ENCODE measurements at regions not wholly inside any gene's neighbourhood (a gene's known extent, or its start where the extent isn't known, plus 50 kb on each side); places are given as distances from the start of the nearest gene placed in this dataset.

DNA sequence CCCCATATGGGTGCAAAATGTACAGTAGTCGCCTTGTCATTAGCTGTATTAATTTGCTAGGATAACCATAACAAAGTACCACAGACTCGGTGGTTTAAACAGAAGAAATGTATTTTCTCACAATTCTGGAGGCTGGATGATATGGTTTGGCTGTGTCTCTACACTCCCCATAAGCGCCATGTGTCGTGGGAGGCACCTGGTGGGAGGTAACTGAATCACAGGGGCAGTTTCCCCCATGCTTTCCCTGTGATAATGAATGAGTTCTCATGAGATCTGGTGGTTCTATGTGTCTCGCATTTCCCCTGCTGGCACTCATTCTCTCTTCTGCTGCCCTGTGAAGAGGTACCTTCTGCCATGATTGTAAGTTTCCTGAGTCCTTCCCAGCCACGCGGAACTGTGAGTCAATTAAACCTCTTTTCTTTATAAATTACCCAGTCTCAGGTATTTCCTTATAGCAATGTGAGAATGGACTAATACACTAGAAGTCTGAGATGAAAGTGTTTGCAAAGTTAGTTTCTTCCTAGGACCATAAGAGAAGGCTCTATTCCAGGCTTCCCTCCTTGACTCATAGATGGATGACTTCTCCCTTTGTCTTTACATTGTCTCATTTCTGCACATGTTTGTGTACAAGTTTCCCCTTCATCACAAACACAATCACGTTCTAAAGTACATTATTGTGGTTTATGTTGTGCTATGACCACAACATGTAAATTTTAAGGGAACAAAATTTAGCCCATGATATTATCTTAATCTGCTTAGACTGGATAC, 1442.6 kb downstream of the SUCLG1 start:
- Histone ChIP-seq H3K27me3 (no peaks in the 10 kb centered on the region), H4K20me1 (no peaks in the 10 kb centered on the region), H3K4me1 (no peaks in the 10 kb centered on the region), H3K27ac (no peak overlapping the region), H3K36me3 (no peaks in the 10 kb centered on the region), H3K4me2 (no peak overlapping the region), H3K9me3 (no peaks in the 10 kb centered on the region), H3K4me3 (no peak overlapping the region), H3K9ac (no peak overlapping the region)
- TF ChIP-seq Cebpa-rat (IDR thresholded peaks at IDR 0.05): no peak

DNA sequence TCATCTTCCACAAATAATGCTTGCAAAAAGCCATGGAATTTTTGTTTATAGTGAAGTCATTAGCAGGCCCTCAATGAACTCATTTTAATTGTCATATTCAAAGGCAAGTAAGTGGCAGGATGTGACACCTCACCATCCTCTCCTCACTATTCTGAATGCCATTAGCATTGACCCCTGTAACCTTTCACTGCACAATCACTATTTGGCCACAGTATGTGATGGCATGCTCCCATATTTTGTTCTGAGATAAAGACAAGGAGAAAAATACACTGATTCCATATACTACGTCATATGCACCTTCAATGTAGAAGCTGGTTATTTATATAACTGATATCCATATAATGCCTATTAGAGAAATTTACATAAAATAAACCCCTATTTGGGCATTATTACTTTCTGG, 1443.2 kb downstream of the SUCLG1 start:
- Histone ChIP-seq H3K4me2 (no peak overlapping the region), H3K27ac (no peak overlapping the region), H3K4me1 (no peaks in the 10 kb centered on the region), H3K27me3 (no peaks in the 10 kb centered on the region), H3K36me3 (no peaks in the 10 kb centered on the region), H4K20me1 (no peaks in the 10 kb centered on the region), H3K4me3 (no peak overlapping the region), H3K9me3 (no peaks in the 10 kb centered on the region), H3K9ac (no peak overlapping the region)
- no peak for TF ChIP-seq Cebpa-rat (IDR thresholded peaks at IDR 0.05)

DNA sequence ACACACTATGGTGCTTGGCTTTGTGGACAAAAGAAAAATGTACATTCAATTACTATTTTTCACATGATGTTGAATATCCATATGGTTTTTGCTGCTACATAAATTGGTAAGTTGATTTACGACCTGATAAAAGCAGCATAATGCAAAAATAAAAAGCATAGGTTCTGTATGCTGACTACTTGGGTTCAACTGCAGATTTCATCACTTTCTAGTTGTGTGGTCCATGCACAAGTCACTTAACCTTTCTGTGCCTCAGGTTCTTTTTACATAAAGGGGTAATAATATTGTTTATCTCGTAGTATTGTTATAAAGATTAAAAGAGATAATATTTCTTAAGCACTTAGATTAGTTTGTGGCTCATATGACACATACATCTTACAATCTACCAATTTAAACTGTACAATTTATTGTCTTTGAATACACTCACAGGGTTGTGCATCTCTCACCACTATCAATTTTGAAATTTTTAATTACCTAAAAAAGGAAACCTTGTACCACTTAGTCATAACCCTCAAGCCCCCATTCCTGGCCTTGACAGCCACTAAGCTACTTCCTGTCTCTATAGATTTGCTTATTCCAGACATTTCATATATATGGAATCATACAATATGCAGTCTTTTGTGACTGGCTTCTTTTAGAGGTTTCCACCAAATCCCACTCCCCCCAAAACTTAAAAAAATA, 1443.9 kb downstream of the SUCLG1 start:
- Histone ChIP-seq H3K9ac (no peak overlapping the region), H4K20me1 (no peaks in the 10 kb centered on the region), H3K4me3 (no peak overlapping the region), H3K36me3 (no peaks in the 10 kb centered on the region), H3K27ac (no peak overlapping the region), H3K4me2 (no peak overlapping the region), H3K4me1 (no peaks in the 10 kb centered on the region), H3K27me3 (no peaks in the 10 kb centered on the region), H3K9me3 (no peaks in the 10 kb centered on the region)
- TF ChIP-seq Cebpa-rat (IDR thresholded peaks at IDR 0.05): no peak

DNA sequence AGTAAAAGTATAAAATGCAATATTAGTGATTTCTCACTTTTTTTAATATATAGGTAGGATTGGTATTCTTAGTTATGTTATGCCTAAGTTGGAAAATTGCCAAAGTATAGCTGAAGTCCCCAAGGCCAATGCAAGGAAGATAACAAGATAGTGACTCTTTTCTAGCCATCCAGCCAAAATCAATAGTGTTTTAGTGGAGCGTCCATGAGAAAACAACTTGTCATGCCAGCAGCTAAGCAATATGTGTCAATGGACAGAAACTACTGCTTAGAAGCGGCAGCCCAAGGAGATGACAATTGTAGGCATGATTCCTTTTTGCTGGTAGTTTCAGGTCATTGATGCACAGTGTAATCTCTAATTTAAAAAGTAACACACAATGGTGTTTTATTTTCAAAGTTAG, 1444.6 kb downstream of the SUCLG1 start:
- Histone ChIP-seq H3K4me2 (no peak overlapping the region), H4K20me1 (no peaks in the 10 kb centered on the region), H3K4me3 (no peak overlapping the region), H3K27ac (no peak overlapping the region), H3K27me3 (no peaks in the 10 kb centered on the region), H3K36me3 (no peaks in the 10 kb centered on the region), H3K4me1 (no peaks in the 10 kb centered on the region), H3K9ac (no peak overlapping the region), H3K9me3 (no peaks in the 10 kb centered on the region)
- TF ChIP-seq Cebpa-rat (IDR thresholded peaks at IDR 0.05): no peak

DNA sequence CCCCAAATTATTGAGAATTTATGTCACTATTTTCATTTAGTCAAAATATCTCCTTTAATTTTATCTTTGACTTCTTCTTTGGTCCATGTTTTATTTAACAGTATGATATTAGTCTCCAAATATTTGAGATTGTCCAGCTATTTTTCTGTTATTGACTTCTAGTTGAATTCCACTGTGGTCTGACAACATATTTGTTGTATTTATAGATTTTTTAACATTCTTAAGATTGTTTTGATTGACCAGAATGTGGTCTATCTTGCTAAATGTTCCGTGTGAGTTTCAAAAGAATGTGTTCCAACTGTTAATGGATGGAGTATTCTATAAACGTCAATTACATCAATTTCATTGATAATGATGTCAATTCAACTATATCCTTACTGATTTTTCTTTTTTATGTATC, 1452.1 kb downstream of the SUCLG1 start:
- H4K20me1 ChIP-seq: no peaks in the 10 kb centered on the region
- H3K27me3 ChIP-seq: no peaks in the 10 kb centered on the region
- H3K4me2 ChIP-seq: no peak overlapping the region
- no peak overlapping the region for H3K9ac ChIP-seq
- H3K36me3 ChIP-seq: no peaks in the 10 kb centered on the region
- H3K4me3 ChIP-seq: no peak overlapping the region
- H3K9me3 ChIP-seq: no peaks in the 10 kb centered on the region
- TF ChIP-seq Cebpa-rat (IDR thresholded peaks at IDR 0.05): no peak
- no peak overlapping the region for H3K27ac ChIP-seq
- no peaks in the 10 kb centered on the region for H3K4me1 ChIP-seq

DNA sequence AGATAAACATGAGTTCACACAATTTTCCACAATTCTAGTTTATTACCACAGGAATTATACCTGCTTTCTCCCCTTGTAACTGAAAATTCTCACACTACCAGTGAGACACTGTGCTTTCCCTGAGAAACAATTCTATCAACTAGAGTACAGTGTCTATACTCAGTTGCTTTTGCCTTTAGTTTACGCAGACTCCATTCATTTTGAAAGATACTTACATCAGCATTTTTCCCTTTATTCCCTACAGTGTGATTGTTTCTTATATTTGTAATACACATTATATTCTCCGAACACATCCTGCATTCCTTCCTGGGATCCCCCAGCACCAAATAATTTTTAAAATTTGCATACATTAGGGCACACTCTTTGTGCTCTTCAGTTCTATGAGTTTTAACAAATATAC, 1455.5 kb downstream of the SUCLG1 start:
- Histone ChIP-seq H3K36me3 (no peaks in the 10 kb centered on the region), H3K27me3 (no peaks in the 10 kb centered on the region), H3K9ac (no peak overlapping the region), H3K4me2 (no peak overlapping the region), H3K27ac (no peak overlapping the region), H4K20me1 (no peaks in the 10 kb centered on the region), H3K4me1 (no peaks in the 10 kb centered on the region), H3K4me3 (no peak overlapping the region), H3K9me3 (no peaks in the 10 kb centered on the region)
- TF ChIP-seq Cebpa-rat (IDR thresholded peaks at IDR 0.05): no peak

DNA sequence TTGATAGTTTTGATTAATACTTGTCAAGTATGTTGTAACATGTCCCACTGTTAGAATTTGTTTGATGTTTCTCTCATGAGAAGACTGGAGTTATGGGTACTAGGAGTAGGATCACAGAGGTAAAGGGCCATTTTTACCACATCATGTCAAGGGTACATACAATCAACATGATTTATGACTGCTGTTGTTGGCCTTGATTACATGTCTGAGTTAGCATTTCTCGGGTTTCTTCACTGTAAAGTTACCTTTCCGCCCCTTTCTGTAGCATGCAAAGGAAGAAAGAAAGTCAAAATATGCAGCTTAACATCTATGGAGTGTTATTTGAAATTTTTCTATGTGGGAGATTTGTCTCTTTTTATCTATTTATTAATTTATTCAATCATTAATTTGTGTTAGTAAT, 1456.4 kb downstream of the SUCLG1 start:
- Histone ChIP-seq H3K27ac (no peak overlapping the region), H3K4me1 (no peaks in the 10 kb centered on the region), H3K9ac (no peak overlapping the region), H3K36me3 (no peaks in the 10 kb centered on the region), H3K27me3 (no peaks in the 10 kb centered on the region), H3K4me2 (no peak overlapping the region), H4K20me1 (no peaks in the 10 kb centered on the region), H3K4me3 (no peak overlapping the region), H3K9me3 (no peaks in the 10 kb centered on the region)
- no peak for TF ChIP-seq Cebpa-rat (IDR thresholded peaks at IDR 0.05)

DNA sequence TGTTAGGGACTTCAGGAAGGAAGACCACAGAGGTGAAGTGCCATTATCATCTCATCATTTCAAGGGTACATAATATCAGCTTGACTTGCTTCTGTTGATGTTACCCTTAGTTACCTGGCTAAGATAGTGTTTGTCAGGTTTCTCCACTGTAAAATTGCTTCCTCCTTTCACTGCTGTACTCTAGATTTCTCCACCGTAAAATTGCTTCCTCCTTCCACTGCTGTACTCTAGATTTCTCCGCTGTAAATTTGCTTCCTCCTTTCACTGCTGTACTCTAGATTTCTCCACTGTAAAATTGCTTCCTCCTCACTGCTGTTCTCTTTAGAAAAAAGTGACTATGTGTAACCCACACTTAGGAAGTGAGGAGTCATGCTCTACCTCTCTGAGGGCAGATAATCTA, 1460.3 kb downstream of the SUCLG1 start:
- H3K27ac ChIP-seq: no peak overlapping the region
- no peaks in the 10 kb centered on the region for H3K9me3 ChIP-seq
- H3K9ac ChIP-seq: no peak overlapping the region
- H3K4me3 ChIP-seq: no peak overlapping the region
- H3K4me2 ChIP-seq: no peak overlapping the region
- H4K20me1 ChIP-seq: no peaks in the 10 kb centered on the region
- H3K27me3 ChIP-seq: no peaks in the 10 kb centered on the region
- H3K36me3 ChIP-seq: no peaks in the 10 kb centered on the region
- no peak for TF ChIP-seq Cebpa-rat (IDR thresholded peaks at IDR 0.05)
- no peaks in the 10 kb centered on the region for H3K4me1 ChIP-seq

DNA sequence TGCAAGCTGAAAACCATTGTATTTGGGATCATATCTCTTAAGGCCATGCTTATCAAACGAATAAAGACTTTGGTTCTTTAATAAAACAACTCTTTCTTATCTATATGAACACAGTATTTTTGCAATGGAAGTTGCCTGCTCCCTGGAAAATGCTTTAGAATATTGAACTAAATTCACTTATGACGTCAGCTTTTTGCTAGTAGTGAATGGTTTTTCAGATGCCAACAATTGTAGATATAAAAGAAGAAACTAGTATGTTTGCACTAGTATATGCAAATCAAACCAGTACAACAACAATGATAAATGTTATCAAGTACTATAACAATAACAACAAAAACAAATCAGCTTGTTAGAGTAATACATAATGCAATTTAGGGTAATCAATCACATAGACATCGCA, 1462.9 kb downstream of the SUCLG1 start:
- H4K20me1 ChIP-seq: no peaks in the 10 kb centered on the region
- TF ChIP-seq Cebpa-rat (IDR thresholded peaks at IDR 0.05): no peak
- no peak overlapping the region for H3K4me2 ChIP-seq
- no peaks in the 10 kb centered on the region for H3K9me3 ChIP-seq
- no peak overlapping the region for H3K9ac ChIP-seq
- no peak overlapping the region for H3K4me3 ChIP-seq
- H3K27me3 ChIP-seq: no peaks in the 10 kb centered on the region
- H3K27ac ChIP-seq: no peak overlapping the region
- no peaks in the 10 kb centered on the region for H3K4me1 ChIP-seq
- no peaks in the 10 kb centered on the region for H3K36me3 ChIP-seq

DNA sequence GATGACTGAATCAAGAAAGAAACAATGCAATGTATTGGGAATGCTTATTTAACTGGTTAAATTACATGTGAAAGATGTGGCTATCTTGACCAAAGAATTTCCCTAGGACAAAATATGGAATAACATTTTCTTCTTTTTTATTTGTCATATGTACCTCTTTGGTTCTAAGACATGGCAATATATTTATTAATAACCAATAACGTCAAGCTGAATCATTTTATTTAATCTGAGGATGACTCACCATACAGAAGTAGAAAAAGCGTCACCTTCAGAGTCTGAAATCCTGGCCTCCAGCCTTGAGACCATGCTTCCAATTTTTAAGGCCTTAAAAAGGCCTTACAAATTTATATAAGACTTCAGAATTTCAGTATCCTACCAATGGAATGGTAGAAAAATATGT, 1464.9 kb downstream of the SUCLG1 start:
- Histone ChIP-seq H4K20me1 (no peaks in the 10 kb centered on the region), H3K27ac (no peak overlapping the region), H3K36me3 (no peaks in the 10 kb centered on the region), H3K9ac (no peak overlapping the region), H3K9me3 (no peaks in the 10 kb centered on the region), H3K4me1 (no peaks in the 10 kb centered on the region), H3K4me3 (no peak overlapping the region), H3K27me3 (no peaks in the 10 kb centered on the region), H3K4me2 (no peak overlapping the region)
- no peak for TF ChIP-seq Cebpa-rat (IDR thresholded peaks at IDR 0.05)
